ENCODE measurements at regions not wholly inside any gene's neighbourhood (a gene's known extent, or its start where the extent isn't known, plus 50 kb on each side); places are given as distances from the start of the nearest gene placed in this dataset.
"Not testable (repeated sequence)": the region's sequence is repeated elsewhere in the genome, so short reads cannot be mapped to it uniquely, and the experiment has no call there.

GRCh38 chr3:147333098-147333497 is 73.2 kb downstream of the ZIC4 start:
- DNase-seq (ENCODE audit: low spot score in 2 of 2) (no peak), FAIRE-seq (no peak)

DNA sequence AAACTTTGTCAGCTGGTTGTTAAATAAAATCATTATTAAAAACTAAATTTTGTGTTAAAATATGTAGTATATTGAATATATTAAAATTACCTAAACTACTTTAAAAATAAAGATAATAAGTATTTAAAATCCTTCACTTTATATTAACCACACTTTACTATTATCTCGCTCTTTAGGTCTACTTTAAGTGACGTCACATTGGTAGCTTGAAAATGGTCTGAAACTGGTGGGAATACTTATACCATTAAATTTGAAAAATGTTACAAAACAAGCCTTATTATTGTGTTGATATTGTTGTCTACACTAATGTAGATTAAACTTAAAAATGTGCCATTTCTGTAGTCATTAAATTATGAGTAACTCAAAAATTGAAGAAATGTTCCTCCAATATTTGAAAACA is 77.6 kb downstream of the ZIC4 start:
- DNase-seq (ENCODE audit: low spot score in 2 of 2) (no peak), FAIRE-seq (no peak)

DNA sequence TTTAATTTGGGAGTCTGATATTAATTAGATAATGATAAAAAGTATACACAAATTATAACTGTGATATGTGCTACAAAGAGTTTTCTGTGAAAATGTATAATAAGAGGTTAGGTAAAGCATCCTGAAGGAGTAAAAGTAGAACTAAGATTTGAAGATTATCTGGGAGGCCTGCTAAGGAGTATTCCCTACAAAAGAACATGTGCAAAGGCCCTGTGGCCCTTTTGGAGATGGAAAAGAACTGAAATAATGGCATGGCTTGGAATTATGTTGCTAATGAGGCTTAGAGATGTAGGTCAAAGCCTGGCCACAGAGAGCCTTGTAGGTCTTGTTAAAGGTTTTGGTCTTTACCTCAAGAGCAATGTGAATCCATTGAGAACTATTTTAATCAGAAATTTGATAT is 82.0 kb downstream of the ZIC4 start:
- no peak for FAIRE-seq
- no peak for DNase-seq (ENCODE audit: low spot score in 2 of 2)

GRCh38 chr3:147318900-147319299 is 87.4 kb downstream of the ZIC4 start:
- no peak for FAIRE-seq
- DNase-seq (ENCODE audit: low spot score in 2 of 2) = no peak

DNA sequence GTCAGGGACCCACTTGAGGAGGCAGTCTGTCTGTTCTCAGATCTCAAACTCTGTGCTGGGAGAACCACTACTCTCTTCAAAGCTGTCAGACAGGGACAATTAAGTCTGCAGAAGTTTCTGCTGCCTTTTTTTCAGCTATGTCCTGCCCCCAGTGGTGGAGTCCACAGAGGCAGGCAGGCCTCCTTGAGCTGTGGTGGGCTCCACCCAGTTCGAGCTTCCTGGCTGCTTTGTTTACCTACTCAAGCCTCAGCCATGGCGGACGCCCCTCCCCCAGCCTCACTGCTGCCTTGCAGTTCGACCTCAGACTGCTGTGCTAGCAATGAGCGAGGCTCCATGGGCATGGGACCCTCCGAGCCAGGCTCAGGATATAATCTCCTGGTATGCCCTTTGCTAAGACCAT is 89.3 kb downstream of the ZIC4 start:
- FAIRE-seq; DNase-seq (ENCODE audit: low spot score in 2 of 2): not testable (repeated sequence)

GRCh38 chr3:147313513-147313912 is 92.8 kb downstream of the ZIC4 start:
- DNase-seq (ENCODE audit: low spot score in 2 of 2) (no peak), FAIRE-seq (no peak)

DNA sequence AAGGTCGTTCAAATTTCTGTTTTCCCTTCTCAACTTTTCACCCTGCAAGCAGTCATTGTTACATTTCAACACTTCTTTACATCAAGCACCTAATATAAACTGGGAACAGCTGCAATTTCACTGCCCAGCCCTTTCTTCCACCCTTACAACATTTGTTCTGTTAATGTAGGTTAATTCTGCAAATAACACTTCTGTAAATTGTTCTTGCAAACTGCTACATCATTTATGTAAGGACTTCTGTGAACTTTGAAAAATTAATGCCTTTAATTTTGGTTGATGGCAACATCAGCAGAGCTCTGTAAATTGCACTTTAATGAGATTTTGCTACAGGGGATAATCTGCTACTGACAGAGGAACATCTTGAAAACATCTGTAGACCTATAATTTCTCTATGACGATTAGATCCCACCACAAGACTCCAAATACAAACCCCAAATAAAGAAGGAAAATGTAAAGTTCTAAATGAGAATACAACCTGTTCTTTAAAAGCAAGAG is 93.5 kb downstream of the ZIC4 start:
- DNase-seq (ENCODE audit: low spot score in 2 of 2) (no peak), FAIRE-seq (no peak)

DNA sequence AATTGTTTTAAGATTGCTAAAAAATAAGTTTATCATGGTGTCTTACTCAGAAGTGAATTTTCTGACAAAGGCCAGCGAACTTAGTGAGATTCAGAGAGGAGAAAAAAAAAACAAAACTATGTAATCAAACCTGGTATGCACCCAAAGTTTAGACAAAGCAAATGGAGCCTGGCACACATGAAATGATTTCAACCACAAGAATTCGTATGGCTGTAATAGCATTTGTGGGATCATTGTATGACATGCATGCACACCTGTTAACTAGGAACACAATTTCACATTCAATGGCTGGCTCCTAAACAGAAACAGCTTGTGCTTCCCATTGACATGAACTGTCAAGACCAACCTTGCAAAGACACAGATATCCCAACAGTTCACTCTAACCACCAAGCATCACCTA is 94.6 kb downstream of the ZIC4 start:
- no peak for FAIRE-seq

DNA sequence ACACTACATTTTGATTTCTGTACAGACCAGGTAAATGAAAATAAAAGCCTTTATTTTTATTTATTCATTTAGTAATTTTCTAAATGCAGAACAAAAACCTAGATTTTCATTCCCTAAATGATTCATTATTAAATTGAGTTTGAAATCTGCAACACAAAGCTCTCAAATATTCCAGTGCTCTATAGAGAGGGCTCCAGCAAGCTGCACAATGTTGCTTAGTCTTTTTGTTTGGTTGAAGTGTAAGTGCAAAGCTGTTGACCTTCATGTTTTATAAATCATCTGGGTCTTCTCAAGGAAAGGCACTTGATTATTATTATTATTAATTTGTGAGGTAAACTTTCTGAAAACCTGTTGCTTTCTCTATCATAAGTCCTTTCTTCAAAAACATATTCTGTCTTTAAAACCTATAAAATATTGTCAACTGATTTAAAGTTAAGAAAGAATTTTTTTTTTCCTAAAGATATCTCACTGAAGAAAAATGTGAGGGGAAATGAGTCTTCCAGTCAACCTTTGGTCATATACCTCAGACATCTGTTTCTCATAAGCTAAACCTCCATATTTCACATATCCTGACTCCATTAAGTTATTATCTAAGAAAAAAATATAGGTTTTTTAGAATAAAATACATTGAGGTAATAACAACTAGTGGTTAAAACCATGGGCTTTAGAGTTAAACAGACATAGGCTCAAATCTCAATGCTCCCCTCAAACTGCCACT is 100.7 kb downstream of the ZIC4 start:
- no peak for DNase-seq (ENCODE audit: low spot score in 2 of 2)

More for the DNA sequence above, 94.6 kb downstream of the ZIC4 start:
- DNase-seq (ENCODE audit: low spot score in 2 of 2) = no peak

GRCh38 chr3:147304756-147305155 is 101.6 kb downstream of the ZIC4 start:
- DNase-seq (ENCODE audit: low spot score in 2 of 2) (no peak), FAIRE-seq (no peak)

More for the DNA sequence above, 100.7 kb downstream of the ZIC4 start:
- no peak for FAIRE-seq

DNA sequence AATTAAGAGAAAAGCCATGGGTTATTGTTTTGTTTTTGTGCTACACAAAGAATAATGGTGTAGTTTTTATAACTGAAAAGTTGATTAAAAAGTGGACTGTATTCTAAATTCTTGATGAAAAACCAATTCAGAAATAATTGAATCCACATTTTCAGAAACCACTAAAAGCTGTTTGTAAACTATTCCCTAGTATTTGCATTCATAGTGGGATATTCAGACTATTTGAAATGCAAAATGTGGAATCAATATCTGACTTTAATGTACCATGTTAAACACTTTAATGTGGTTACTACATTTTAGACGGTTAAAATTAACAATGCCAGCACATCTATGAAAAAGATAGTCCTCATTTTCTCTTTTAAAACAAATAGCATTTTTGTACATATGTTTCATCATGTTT is 104.6 kb downstream of the ZIC4 start:
- DNase-seq (ENCODE audit: low spot score in 2 of 2) (no peak), FAIRE-seq (no peak)

DNA sequence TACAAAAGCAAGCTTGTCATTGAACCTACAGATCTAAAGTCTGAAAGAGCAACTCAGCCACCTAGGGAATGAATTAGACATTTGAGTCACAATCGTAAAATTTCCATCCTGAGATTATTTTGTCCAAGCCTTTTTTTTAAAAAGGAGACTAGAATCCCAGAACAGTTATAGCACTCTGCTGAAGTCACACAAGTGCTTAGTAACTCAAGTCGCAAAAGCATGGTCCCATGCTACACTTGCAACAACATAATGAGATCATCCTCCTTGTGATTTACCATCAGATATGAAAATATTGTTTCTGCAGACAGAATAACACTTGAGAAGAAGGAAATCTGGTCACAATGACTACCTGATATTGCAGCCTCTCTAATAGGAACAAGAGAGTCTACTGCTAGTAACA is 106.7 kb downstream of the ZIC4 start:
- FAIRE-seq (no peak), DNase-seq (ENCODE audit: low spot score in 2 of 2) (no peak)

GRCh38 chr3:147298511-147298982 is 107.8 kb downstream of the ZIC4 start:
- peak in 1 of 2 donors; percentile 7 for DNase-seq (ENCODE audit: low spot score in 2 of 2)
- no peak for FAIRE-seq

GRCh38 chr3:147297761-147298350 is 108.5 kb downstream of the ZIC4 start:
- FAIRE-seq (no peak), DNase-seq (ENCODE audit: low spot score in 2 of 2) (no peak)

DNA sequence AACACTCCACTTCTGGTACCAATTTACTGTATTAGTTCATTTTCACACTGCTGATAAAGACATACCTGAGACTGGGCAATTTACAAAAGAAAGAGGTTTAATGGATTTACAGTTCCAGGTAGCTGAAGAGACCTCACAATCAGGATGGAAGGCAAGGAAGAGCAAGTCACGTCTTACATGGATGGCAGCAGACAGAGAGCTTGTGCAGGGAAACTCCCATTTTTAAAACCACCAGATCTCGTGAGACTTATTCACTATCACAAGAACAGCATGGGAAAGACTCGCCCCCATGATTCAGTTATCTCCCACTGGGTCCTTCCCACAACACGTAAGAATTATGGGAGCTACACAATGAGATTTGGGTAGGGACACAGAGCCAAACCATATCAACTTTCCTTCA is 119.0 kb downstream of the ZIC4 start:
- FAIRE-seq; DNase-seq (ENCODE audit: low spot score in 2 of 2): not testable (repeated sequence)

DNA sequence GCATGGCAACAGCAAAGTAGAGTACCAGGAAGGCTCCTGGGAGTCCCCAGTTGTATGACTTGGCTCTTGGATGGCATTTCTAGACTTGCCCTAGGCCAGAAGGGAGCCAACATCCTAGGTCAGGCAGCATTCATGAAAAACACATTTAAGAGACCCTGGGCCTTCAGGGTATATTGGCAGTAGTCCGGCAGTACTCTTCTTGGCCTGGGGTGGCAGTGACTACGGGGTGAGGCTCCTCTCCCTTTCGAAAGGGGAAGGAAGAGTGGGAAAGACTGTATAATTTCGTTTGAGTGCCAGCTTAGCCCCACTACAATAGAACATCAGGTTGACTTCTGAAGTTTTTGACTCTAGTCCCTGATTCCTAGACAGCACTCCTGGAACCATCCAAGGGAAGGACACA is 136.4 kb downstream of the ZIC4 start:
- FAIRE-seq (no peak), DNase-seq (ENCODE audit: low spot score in 2 of 2) (no peak)

DNA sequence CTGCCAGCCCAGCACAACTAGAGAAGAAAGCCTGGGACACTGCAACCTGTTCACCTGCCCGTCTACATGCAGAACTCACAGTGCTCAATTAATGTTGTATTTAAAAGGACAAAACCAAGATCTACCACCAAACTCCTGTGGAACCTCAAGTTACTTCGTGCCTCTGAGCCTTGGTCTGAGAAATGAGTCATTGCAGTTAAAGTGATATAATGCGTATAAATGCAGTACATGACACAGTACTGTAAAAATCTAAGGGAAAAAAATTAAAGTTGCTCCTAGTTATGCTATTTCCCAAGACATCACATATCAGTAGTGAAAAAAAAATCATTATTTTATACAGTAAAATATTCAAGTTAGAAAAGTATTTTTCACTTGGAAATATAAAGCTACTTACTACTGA is 138.9 kb downstream of the ZIC4 start:
- no peak for FAIRE-seq
- DNase-seq (ENCODE audit: low spot score in 2 of 2) = no peak

- no peak for FAIRE-seq
- DNase-seq (ENCODE audit: low spot score in 2 of 2) = no peak
Measured at GRCh38 chr3:147257944-147258343, 148.4 kb downstream of the ZIC4 start.

DNA sequence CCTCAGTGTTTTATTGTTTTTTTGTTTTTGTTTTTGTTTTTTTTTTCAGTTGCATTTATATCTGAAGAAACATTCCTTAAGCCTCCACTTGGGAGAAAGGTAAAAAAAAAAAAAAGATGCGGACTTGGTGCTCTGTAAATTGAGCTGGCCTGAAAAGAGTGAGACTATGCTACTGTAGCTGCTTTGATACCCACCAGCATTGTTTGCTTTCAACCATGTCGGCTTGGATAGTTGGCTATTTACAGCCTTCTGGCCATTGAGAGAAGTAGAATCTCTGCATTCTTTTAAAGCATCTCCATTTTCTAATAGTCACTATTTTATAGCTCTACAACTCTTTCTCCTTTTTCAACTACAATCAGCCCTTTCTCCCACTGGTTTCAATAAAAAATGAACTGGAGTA is 149.6 kb downstream of the ZIC4 start:
- DNase-seq (ENCODE audit: low spot score in 2 of 2) (no peak), FAIRE-seq (no peak)

- DNase-seq (ENCODE audit: low spot score in 2 of 2) = no peak
- FAIRE-seq = no peak
Measured at GRCh38 chr3:147246906-147247305, 159.4 kb downstream of the ZIC4 start.

GRCh38 chr3:147245638-147246037 is 160.7 kb downstream of the ZIC4 start:
- DNase-seq (ENCODE audit: low spot score in 2 of 2); FAIRE-seq: not testable (repeated sequence)

GRCh38 chr3:147245022-147245421 is 161.3 kb downstream of the ZIC4 start:
- DNase-seq (ENCODE audit: low spot score in 2 of 2); FAIRE-seq: not testable (repeated sequence)
